HG02798 (cell line): ENCODE measurements at regions not wholly inside any gene's neighbourhood (a gene's known extent, or its start where the extent isn't known, plus 50 kb on each side); places are given as distances from the start of the nearest gene placed in this dataset.

ENCODE experiments used
- ATAC-seq: cut with Tn5 transposase; IDR thresholded peaks from one replicate; pipeline ENCODE4 v1.9.1; 2021; ENCODE audit warnings: mild to moderate bottlenecking; ENCODE audit not compliant: unreplicated experiment, poor library complexity

GRCh38 chr4:111720866-111721265, 424.4 kb upstream of the FAM241A start:
- ATAC-seq: no peak

GRCh38 chr4:111722213-111722720, 423.0 kb upstream of the FAM241A start:
- no peak for ATAC-seq

- no peak for ATAC-seq
Measured at GRCh38 chr4:111736516-111736915, 408.7 kb upstream of the FAM241A start.

GRCh38 chr4:111744847-111745246, 400.4 kb upstream of the FAM241A start:
- no peak for ATAC-seq

- ATAC-seq: no peak
Measured at GRCh38 chr4:111748157-111748556, 397.1 kb upstream of the FAM241A start.

- ATAC-seq: no peak
Measured at GRCh38 chr4:111754003-111754402, 391.3 kb upstream of the FAM241A start.

GRCh38 chr4:111755571-111755970, 389.7 kb upstream of the FAM241A start:
- ATAC-seq: no peak

- no peak for ATAC-seq
Measured at GRCh38 chr4:111761531-111761930, 383.7 kb upstream of the FAM241A start.

GRCh38 chr4:111770514-111770913, 374.7 kb upstream of the FAM241A start:
- ATAC-seq: no peak

GRCh38 chr4:111773858-111774257, 371.4 kb upstream of the FAM241A start:
- no peak for ATAC-seq

GRCh38 chr4:111775556-111776297, 369.5 kb upstream of the FAM241A start:
- ATAC-seq: no peak

GRCh38 chr4:111776561-111776960, 368.7 kb upstream of the FAM241A start:
- ATAC-seq: no peak

- no peak for ATAC-seq
Measured at GRCh38 chr4:111778543-111778942, 366.7 kb upstream of the FAM241A start.

- ATAC-seq: no peak
Measured at GRCh38 chr4:111780965-111781364, 364.3 kb upstream of the FAM241A start.

- ATAC-seq: no peak
Measured at GRCh38 chr4:111781611-111782010, 363.6 kb upstream of the FAM241A start.

GRCh38 chr4:111788099-111788498, 357.2 kb upstream of the FAM241A start:
- ATAC-seq: no peak

GRCh38 chr4:111789901-111790640, 355.2 kb upstream of the FAM241A start:
- ATAC-seq: no peak

- no peak for ATAC-seq
Measured at GRCh38 chr4:111792632-111793031, 352.6 kb upstream of the FAM241A start.

- no peak for ATAC-seq
Measured at GRCh38 chr4:111793433-111794091, 351.7 kb upstream of the FAM241A start.

GRCh38 chr4:111797455-111798163, 347.6 kb upstream of the FAM241A start:
- ATAC-seq: no peak
